ENCODE measurements at regions not wholly inside any gene's neighbourhood (a gene's known extent, or its start where the extent isn't known, plus 50 kb on each side); places are given as distances from the start of the nearest gene placed in this dataset.
"Not testable (repeated sequence)": the region's sequence is repeated elsewhere in the genome, so short reads cannot be mapped to it uniquely, and the experiment has no call there.

DNA sequence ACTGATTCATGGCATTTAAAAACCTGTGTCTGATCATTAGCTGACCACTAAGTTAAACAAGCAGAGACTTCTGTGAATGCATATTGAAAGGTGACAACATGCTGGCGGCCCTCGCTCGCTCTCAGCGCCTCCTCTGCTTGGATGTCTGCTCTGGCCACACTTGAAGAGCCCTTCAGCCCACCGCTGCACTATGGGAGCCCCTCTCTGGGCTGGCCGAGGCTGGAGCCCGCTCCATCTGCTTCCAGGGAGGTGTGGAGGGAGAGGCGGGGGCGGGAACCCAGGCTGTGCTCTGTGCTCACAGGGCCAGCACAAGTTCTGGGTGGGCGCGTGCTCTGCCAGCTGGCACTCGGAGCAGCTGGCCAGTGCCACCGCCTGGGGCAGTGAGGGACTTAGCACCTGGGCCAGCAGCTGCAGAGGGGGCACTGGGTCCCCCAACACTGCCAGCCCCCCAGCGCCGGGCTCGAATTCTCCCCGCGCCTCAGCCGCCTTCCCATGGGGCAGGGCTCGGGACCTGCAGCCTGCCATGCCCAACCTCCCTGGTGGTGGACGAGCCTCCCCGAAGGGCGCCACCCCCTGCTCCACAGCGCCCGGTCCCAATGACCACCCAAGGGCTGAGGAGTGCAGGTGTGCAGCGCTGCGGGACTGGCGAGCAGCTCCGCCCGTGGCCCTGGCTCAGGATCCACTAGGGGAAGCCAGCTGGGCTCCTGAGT lies 252.4 kb downstream of the ZIC4 start:
- no peak for DNase-seq (ENCODE audit: low spot score)

DNA sequence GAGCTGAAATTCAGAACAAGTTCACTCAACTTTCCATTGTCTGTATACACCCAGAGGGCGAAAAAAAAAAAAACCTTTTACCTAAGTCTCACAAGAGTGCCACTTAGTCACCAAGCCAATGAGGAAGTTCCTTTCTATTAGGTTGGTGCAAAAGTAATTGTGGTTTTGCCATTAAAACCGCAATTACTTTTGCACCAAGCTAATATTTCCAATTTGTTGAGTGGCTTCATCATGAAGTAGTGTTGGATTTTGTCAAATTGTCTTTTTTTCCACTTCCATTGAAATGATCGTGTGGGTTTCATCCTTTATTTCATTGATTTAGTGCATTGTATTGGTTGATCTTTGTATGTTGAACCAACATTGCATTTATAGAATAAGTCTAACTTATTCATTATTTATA lies 253.9 kb downstream of the ZIC4 start:
- no peak for DNase-seq (ENCODE audit: low spot score)

DNA sequence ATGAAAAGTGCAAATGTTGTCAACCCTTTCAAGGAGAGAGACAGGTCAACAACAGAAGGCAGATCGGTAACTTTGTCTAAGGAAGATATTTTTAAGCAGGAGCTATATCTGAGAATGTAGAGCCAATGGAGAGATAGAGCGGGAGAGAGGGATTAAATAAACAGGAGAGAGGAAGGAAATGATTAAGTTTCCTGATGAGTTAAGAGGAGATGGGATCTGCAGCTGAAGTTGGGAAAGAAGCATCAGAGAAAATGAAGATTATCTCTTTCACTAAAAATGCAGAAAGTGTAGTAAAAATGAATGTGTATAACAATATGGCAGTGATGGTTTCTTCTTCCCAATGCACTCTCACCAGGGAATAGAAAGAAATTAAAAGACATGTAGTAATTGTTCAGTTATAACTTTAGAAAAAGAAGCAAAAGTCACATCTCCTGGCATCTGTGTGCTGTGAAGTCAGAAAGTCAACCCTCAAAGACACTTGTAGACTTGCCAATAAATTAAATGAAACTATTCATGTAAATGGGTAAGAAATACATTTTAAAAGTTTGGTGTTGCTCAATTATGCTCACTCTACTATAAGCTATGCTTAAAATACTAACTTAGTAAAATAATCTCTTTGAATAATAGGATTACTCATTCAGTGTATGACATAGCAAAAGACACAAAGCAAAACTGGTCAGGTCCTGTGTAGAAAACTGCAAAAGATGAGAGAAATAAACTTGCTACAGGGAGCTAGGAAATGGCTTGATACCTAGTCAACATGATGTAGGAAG lies 264.6 kb downstream of the ZIC4 start:
- no peak for DNase-seq (ENCODE audit: low spot score)

GRCh38 chr3:147139341-147139740 lies 267.0 kb downstream of the ZIC4 start:
- no peak for DNase-seq (ENCODE audit: low spot score)

DNA sequence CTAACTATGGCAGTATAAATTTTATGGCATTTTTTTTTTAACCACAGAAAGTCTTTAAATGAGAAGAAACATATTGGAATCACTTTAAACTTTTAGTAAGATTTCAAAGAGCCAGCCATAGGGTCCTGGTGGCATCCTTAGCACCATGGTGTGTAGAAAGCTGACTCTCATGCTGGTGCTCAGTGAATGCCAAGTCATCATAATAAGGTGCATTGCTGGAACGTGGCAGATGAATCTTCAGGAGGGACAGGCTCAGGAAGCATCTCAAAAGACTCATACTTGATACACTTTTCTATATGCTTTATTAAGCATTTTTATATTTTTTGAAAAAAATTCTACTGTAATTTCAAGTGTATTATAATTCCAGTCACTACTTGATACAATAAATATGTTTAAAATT lies 274.2 kb downstream of the ZIC4 start:
- DNase-seq (ENCODE audit: low spot score): no peak

GRCh38 chr3:147130461-147130860 lies 275.9 kb downstream of the ZIC4 start:
- DNase-seq (ENCODE audit: low spot score): no peak

DNA sequence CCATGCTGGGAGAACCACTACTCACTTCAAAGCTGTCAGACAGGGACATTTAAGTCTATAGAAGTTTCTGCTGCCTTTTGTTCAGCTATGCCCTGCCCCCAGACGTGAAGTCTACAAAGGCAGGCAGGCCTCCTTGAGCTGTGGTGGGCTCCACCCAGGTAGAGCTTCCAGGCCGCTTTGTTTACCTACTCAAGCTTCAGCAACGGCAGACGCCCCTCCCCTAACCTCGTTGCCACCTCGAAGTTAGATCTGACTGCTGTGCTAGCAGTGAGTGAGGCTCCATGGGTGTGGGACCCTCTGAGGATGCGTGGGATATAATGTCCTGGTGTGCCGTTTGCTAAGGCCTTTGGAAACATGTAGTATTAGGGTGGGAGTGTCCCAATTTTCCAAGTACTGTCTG lies 276.7 kb downstream of the ZIC4 start:
- DNase-seq (ENCODE audit: low spot score): no peak

DNA sequence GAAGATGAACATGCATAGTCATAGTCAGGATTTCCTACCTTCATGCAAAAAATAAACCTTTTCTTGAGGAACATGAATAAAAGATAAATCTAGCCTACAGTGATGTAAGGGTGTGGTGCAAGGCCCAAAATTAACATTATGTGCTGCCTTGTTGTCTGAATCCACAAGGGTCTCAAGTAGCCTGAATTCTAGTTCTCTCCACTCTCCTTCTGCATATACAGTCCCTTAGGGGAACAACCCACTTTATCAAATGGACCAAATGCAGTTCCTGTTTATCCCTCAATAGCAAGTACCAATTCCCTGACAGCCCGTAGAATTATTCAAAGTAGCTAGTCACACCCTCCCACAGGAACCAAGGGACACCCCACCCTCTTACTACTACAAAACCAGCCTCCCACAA lies 284.0 kb downstream of the ZIC4 start:
- DNase-seq (ENCODE audit: low spot score): no peak

- peak; percentile 14 for DNase-seq (ENCODE audit: low spot score)
Measured at GRCh38 chr3:147119989-147120388, 286.4 kb downstream of the ZIC4 start.

DNA sequence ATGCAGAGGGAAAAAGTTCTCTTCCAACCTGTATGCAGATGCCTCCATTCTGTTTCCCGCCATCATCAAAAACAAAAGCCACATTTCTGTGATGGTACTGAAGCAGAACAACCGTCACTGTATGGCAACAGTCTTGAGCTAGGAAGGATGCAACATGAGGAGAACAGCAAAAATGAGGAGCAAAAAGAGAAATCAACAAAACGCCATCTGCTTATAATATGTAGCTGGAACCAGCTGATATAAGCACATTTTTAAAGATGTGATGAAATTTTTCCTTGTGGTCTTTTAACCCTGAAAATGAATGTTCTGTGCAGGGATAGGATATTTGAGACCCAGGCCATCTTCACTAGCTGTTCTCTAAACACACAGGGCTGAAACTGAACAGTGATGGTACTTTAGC lies 287.0 kb downstream of the ZIC4 start:
- DNase-seq (ENCODE audit: low spot score): no peak

GRCh38 chr3:147118611-147119010 lies 287.7 kb downstream of the ZIC4 start:
- DNase-seq (ENCODE audit: low spot score): no peak

GRCh38 chr3:147117631-147118030 lies 288.7 kb downstream of the ZIC4 start:
- DNase-seq (ENCODE audit: low spot score): no peak

DNA sequence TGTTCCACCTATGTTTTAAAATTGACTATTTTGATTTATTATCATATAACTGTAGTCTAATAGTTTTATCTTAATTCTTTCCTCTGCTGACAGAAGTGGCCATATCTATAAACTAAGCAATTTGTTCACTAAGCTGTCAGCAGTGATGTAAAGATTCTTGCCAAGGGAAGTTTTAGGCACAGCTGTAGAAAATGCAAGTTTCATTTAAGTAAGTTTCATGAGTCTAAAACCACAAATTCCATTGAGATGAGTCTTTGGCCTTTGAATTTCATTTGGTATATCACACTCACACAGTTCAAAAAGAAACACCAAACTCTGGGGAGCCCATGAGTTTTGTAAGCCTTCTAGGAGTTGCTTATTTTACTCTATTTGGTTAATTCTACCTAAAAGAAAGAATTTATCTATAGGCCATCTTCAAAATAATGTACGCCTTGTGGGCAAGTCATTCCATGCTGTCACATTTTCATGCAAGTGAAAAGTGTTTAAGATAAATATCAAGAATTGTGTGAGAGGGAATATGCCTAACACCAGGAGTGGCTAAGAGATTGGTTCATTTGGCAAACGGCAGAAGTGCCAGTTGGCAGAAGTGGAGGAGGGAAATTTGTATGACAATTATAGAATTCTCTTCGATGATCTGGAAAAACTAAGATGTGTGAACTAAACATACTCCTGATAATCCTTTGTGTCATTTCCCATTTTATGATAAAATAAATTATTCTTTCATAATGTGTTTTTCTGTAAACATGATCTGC lies 292.9 kb downstream of the ZIC4 start:
- DNase-seq (ENCODE audit: low spot score): peak; percentile 41

DNA sequence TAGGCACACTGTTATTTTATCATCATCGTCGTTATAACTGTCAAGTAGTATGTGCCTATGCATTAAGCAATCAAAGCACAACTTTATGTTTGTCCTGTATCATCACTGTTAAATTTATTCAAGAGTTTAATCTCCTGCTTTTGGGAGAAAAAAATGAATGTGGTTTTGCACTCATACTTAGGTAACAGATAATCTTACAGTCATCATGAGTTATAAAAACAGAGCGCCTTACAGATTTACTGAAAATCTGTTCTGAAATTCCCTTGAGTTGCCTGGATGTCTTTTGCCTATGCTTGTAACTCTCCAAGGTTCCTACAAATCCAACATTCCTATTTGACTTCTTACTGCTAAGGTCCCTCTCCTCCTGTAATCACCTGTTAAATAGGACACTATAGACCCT lies 307.3 kb downstream of the ZIC4 start:
- DNase-seq (ENCODE audit: low spot score): no peak

GRCh38 chr3:147090461-147090860 lies 315.9 kb downstream of the ZIC4 start:
- no peak for DNase-seq (ENCODE audit: low spot score)

DNA sequence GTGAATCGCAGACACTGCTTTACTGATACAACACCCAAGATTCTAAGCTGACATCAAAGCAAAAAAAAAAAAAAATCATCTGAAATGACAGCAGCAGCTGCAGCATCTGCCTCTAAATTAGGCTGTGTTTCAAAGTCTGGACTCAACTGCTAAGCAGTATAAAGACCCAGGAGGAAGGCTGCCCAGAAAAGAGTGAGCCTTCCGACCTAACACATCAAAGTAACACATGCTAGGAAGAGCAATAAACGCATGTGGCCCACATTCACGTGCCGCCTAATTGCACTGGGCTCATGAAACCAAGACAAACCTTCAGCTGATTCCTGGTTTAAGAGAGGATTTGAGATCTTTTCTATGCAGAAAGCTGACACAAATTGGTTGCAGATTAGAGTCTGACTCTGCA lies 317.1 kb downstream of the ZIC4 start:
- DNase-seq (ENCODE audit: low spot score): no peak

DNA sequence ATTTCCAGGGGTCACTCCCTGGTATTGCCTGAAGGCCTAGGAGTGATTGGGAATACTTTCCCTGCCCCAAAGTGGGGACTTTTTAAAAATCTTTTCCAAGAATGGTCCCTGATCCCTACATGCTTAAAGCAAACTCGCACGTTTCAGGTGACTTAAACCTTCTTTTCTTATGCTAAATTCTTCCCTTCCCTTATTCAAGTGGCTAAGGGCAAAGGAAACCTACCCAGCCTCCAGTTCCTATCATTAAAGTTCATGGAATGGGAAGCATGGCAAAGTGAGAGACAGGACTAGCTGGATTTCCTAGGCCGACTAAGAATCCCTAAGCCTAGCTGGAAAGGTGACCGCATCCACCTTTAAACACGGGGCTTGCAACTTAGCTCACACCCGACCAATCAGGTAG lies 346.8 kb downstream of the ZIC4 start:
- DNase-seq (ENCODE audit: low spot score): not testable (repeated sequence)

GRCh38 chr3:147049821-147050220 lies 356.5 kb downstream of the ZIC4 start:
- no peak for DNase-seq (ENCODE audit: low spot score)

DNA sequence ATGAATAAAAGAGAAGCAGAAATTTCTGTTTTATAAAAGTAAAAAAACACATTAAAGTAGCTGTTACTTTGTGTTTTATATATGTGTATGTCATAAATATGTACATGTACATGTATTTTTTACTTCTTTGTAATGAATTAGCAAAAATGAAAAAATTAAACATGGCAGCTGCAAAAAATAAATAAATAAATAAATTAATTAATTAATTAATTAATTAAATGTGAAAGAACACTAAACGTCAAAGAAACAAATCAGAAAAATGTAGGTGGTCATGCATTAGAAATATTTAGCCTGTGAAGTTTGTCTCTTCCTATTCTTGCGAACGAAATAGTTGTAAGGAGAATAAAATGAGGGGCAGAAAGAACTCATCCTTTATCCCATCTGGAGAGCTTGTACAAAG lies 357.0 kb downstream of the ZIC4 start:
- no peak for DNase-seq (ENCODE audit: low spot score)

DNA sequence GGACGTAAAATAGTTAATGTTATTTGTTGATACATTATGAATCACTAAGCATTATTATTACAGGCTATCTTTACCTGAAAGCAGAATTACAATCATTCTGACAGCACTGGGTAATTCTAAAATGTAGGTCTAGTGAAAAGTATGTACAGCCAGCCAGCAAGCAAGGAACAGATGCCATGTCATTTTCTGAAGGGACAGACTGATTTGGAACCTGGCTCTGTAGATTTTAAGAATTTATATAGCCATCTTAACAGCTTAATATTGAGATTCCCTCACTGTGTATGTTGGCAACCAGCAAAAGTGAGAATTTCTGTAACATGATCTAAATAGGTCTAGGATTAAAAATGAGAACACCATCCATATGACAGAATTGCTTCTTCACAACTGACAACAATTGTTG lies 359.4 kb downstream of the ZIC4 start:
- no peak for DNase-seq (ENCODE audit: low spot score)

DNA sequence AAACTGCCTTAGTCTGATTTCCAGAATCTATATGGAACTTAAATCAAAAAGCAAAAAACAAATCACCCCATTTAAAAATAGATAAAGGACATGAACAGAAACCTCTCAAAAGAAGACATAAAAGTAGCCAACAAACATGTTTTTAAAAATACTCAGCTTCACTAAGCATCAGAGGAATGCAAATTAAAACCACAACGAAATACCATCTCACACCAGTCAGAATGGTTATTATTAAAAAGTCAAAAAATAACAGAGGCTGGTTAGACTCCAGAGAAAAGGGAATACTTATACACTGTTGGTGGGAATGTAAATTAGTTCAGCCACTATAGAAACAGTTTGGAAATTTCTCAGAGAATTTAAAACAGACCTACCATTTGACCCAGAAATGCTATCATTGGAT lies 367.9 kb downstream of the ZIC4 start:
- no peak for DNase-seq (ENCODE audit: low spot score)

- no peak for DNase-seq (ENCODE audit: low spot score)
Measured at GRCh38 chr3:147034359-147034758, 372.0 kb downstream of the ZIC4 start.

GRCh38 chr3:147030274-147030673 lies 376.1 kb downstream of the ZIC4 start:
- no peak for DNase-seq (ENCODE audit: low spot score)

Measured in AG08396 (cell line).